DOHH2 (cell line): ENCODE measurements at regions not wholly inside any gene's neighbourhood (a gene's known extent, or its start where the extent isn't known, plus 50 kb on each side); places are given as distances from the start of the nearest gene placed in this dataset.

Source experiments
- H3F3A ChIP-seq: fragments of 200-600 bp; sonication (generic), shearing (Covaris generic); 2 replicates; pipeline ENCODE4 v1.6.0; 2016; ENCODE audit warnings: antibody characterized with exemption, mild to moderate bottlenecking; ENCODE audit not compliant: control insufficient read depth, insufficient read depth
- H3K27ac ChIP-seq: fragments of 200-600 bp; sonication (generic); 2 replicates; pipeline ENCODE4 v1.5.1; 2014; ENCODE audit warnings: low read depth, mild to moderate bottlenecking, low read length, moderate library complexity
- H3K27me3 ChIP-seq: fragments of 200-600 bp; sonication (generic); 2 replicates; pipeline ENCODE4 v1.6.1; 2014; ENCODE audit warnings: mild to moderate bottlenecking, low read length, mixed read lengths; ENCODE audit not compliant: control insufficient read depth
- H3K36me3 ChIP-seq: fragments of 200-600 bp; sonication (generic); 2 replicates; pipeline ENCODE4 v1.6.1; 2014; ENCODE audit warnings: mild to moderate bottlenecking, low read length, moderate library complexity, mixed read lengths; ENCODE audit not compliant: control insufficient read depth
- H3K4me1 ChIP-seq: fragments of 200-600 bp; sonication (generic); 2 replicates; pipeline ENCODE4 v1.6.1; 2014; ENCODE audit warnings: mild to moderate bottlenecking, low read length, mixed read lengths; ENCODE audit not compliant: control insufficient read depth
- H3K4me2 ChIP-seq: fragments of 200-600 bp; sonication (generic); 2 replicates; pipeline ENCODE4 v1.6.0; 2014; ENCODE audit warnings: mild to moderate bottlenecking, low read length, moderate library complexity
- H3K4me3 ChIP-seq: fragments of 200-600 bp; sonication (generic); 2 replicates; pipeline ENCODE4 v1.5.1; 2014; ENCODE audit warnings: mild to moderate bottlenecking, low read length, mixed read lengths
- H3K79me2 ChIP-seq: fragments of 200-600 bp; sonication (generic); 2 replicates; pipeline ENCODE4 v1.6.1; 2014; ENCODE audit warnings: mild to moderate bottlenecking, low read length, mixed read lengths; ENCODE audit not compliant: control insufficient read depth
- H3K9me2 ChIP-seq: fragments of 200-600 bp; sonication (generic); replicated peaks from 2 replicates; pipeline ENCODE4 v1.6.1; 2014; ENCODE audit warnings: mild to moderate bottlenecking, low read length, mixed read lengths; ENCODE audit not compliant: control insufficient read depth
- H3K9me3 ChIP-seq: fragments of 200-600 bp; sonication (generic); 2 replicates; pipeline ENCODE4 v1.6.1; 2014; ENCODE audit warnings: antibody characterized with exemption, low read length, mixed read lengths; ENCODE audit not compliant: control insufficient read depth, insufficient read depth
- H4K20me1 ChIP-seq: fragments of 200-600 bp; sonication (generic); 2 replicates; pipeline ENCODE4 v1.6.0; 2014; ENCODE audit warnings: low read depth, mild to moderate bottlenecking, antibody characterized with exemption, low read length, moderate library complexity; ENCODE audit not compliant: control insufficient read depth, insufficient read depth
- CTCF ChIP-seq: fragments of 200-600 bp; sonication (generic); IDR thresholded peaks from one replicate; pipeline ENCODE4 v1.5.1; 2014; ENCODE audit warnings: antibody characterized with exemption, mild to moderate bottlenecking, low read depth, low read length; ENCODE audit not compliant: poor library complexity, severe bottlenecking
- EZH2phosphoT487 ChIP-seq: fragments of 200-600 bp; sonication (generic); IDR thresholded peaks from 2 replicates; pipeline ENCODE4 v1.6.1; 2017; ENCODE audit warnings: borderline replicate concordance, mild to moderate bottlenecking, antibody characterized with exemption, low read length, moderate library complexity, mixed read lengths

- H3K9me2 ChIP-seq: no peaks in the 10 kb centered on the region
- H4K20me1 ChIP-seq: no peaks in the 10 kb centered on the region
- TF ChIP-seq CTCF: no peak
- TF ChIP-seq EZH2phosphoT487: no peak
- no peak overlapping the region for H3K4me2 ChIP-seq
- H3K9me3 ChIP-seq: peaks cover 5% of the 10 kb centered on the region; the same call in 1 of the 2 replicates
- H3K36me3 ChIP-seq: no peaks in the 10 kb centered on the region
- no peak overlapping the region for H3K27ac ChIP-seq
- no peaks in the 10 kb centered on the region for H3F3A ChIP-seq
- no peaks in the 10 kb centered on the region for H3K4me1 ChIP-seq
- no peaks in the 10 kb centered on the region for H3K27me3 ChIP-seq
- no peak overlapping the region for H3K4me3 ChIP-seq
- no peaks in the 10 kb centered on the region for H3K79me2 ChIP-seq
Observed at GRCh38 chr10:29926693-29927048, 132.7 kb downstream of the JCAD start.

- Histone ChIP-seq H3K27me3 (no peaks in the 10 kb centered on the region), H3K4me3 (no peak overlapping the region), H3K36me3 (no peaks in the 10 kb centered on the region), H4K20me1 (no peaks in the 10 kb centered on the region), H3K4me2 (no peak overlapping the region), H3F3A (no peaks in the 10 kb centered on the region), H3K4me1 (no peaks in the 10 kb centered on the region), H3K79me2 (no peaks in the 10 kb centered on the region), H3K27ac (no peak overlapping the region), H3K9me3 (peaks cover 5% of the 10 kb centered on the region; the same call in 1 of the 2 replicates), H3K9me2 (no peaks in the 10 kb centered on the region)
- TF ChIP-seq EZH2phosphoT487 (no peak), CTCF (no peak)
Observed at GRCh38 chr10:29925771-29926692, 133.4 kb downstream of the JCAD start.

- H3K4me3 ChIP-seq: no peak overlapping the region
- no peaks in the 10 kb centered on the region for H3K79me2 ChIP-seq
- H4K20me1 ChIP-seq: no peaks in the 10 kb centered on the region
- H3K9me3 ChIP-seq: peaks cover 5% of the 10 kb centered on the region; the same call in 1 of the 2 replicates
- no peaks in the 10 kb centered on the region for H3F3A ChIP-seq
- no peak for TF ChIP-seq EZH2phosphoT487
- no peak for TF ChIP-seq CTCF
- H3K27ac ChIP-seq: no peak overlapping the region
- H3K9me2 ChIP-seq: no peaks in the 10 kb centered on the region
- no peaks in the 10 kb centered on the region for H3K27me3 ChIP-seq
- no peaks in the 10 kb centered on the region for H3K36me3 ChIP-seq
- no peaks in the 10 kb centered on the region for H3K4me1 ChIP-seq
- H3K4me2 ChIP-seq: no peak overlapping the region
Observed at GRCh38 chr10:29924436-29924835, 134.9 kb downstream of the JCAD start.
